ENCODE measurements at regions not wholly inside any gene's neighbourhood (a gene's known extent, or its start where the extent isn't known, plus 50 kb on each side); places are given as distances from the start of the nearest gene placed in this dataset.

GRCh38 chr6:156628805-156629204, 148.4 kb upstream of the ARID1B start:
- no peak for DNase-seq (ENCODE audit: low read depth)
- H3K4me3 ChIP-seq (ENCODE audit: low read depth, low read length): no peak overlapping the region
- no peak for TF ChIP-seq CTCF (IDR thresholded peaks at IDR 0.05; ENCODE audit: control insufficient read depth, extremely low read depth, insufficient read depth)

- no peak for TF ChIP-seq CTCF (IDR thresholded peaks at IDR 0.05; ENCODE audit: control insufficient read depth, extremely low read depth, insufficient read depth)
- no peak overlapping the region for H3K4me3 ChIP-seq (ENCODE audit: low read depth, low read length)
- DNase-seq (ENCODE audit: low read depth): no peak
These were observed 149.7 kb upstream of the ARID1B start for GRCh38 chr6:156627524-156627923.

- no peak overlapping the region for H3K4me3 ChIP-seq (ENCODE audit: low read depth, low read length)
- no peak for TF ChIP-seq CTCF (IDR thresholded peaks at IDR 0.05; ENCODE audit: control insufficient read depth, extremely low read depth, insufficient read depth)
- DNase-seq (ENCODE audit: low read depth): no peak
These were observed 155.0 kb upstream of the ARID1B start for GRCh38 chr6:156622185-156622584.

- no peak overlapping the region for H3K4me3 ChIP-seq (ENCODE audit: low read depth, low read length)
- no peak for DNase-seq (ENCODE audit: low read depth)
- TF ChIP-seq CTCF (IDR thresholded peaks at IDR 0.05; ENCODE audit: control insufficient read depth, extremely low read depth, insufficient read depth): no peak
These were observed 156.8 kb upstream of the ARID1B start for GRCh38 chr6:156620331-156620730.

GRCh38 chr6:156618600-156619205, 158.5 kb upstream of the ARID1B start:
- TF ChIP-seq CTCF (IDR thresholded peaks at IDR 0.05; ENCODE audit: control insufficient read depth, extremely low read depth, insufficient read depth): no peak
- no peak overlapping the region for H3K4me3 ChIP-seq (ENCODE audit: low read depth, low read length)
- DNase-seq (ENCODE audit: low read depth): no peak

- no peak overlapping the region for H3K4me3 ChIP-seq (ENCODE audit: low read depth, low read length)
- TF ChIP-seq CTCF (IDR thresholded peaks at IDR 0.05; ENCODE audit: control insufficient read depth, extremely low read depth, insufficient read depth): no peak
- no peak for DNase-seq (ENCODE audit: low read depth)
These were observed 159.2 kb upstream of the ARID1B start for GRCh38 chr6:156617941-156618340.

GRCh38 chr6:156617376-156617775, 159.8 kb upstream of the ARID1B start:
- no peak for DNase-seq (ENCODE audit: low read depth)
- TF ChIP-seq CTCF (IDR thresholded peaks at IDR 0.05; ENCODE audit: control insufficient read depth, extremely low read depth, insufficient read depth): no peak
- no peak overlapping the region for H3K4me3 ChIP-seq (ENCODE audit: low read depth, low read length)

All from LNCaP clone FGC (cell line).